Pancreas (tissue), 10 donors: ENCODE measurements at regions not wholly inside any gene's neighbourhood (a gene's known extent, or its start where the extent isn't known, plus 50 kb on each side); places are given as distances from the start of the nearest gene placed in this dataset.
"Not testable (repeated sequence)": the region's sequence is repeated elsewhere in the genome, so short reads cannot be mapped to it uniquely, and the experiment has no call there.

Experiments
- ATAC-seq, 4 donors: fragments of 200-7000 bp; cut with Tn5 transposase; one replicate each; pipeline versions ENCODE4 v1.8.0 to v1.9.1; 2020; ENCODE audit warnings: mild to moderate bottlenecking in 4 of 4, moderate library complexity in 4 of 4
- DNase-seq, 6 donors: peaks; one replicate each; pipeline ENCODE4 v3.0.0-alpha.2; 2020
- FAIRE-seq: peaks from 2 replicates; lab custom pipeline; 2012; peaks lifted over from hg19 to GRCh38; lab: Jason Lieb, UNC
- H3K27ac ChIP-seq, 4 donors: fragments of 200-600 bp; sonication (generic); 1 replicate in 3 of 4; 2 replicates in 1 of 4; pipeline versions ENCODE4 v1.5.0 to v1.8.0; 2020
- H3K27me3 ChIP-seq, 4 donors: fragments of 200-600 bp; one replicate each; pipeline ENCODE4 v1.8.0; 2021
- H3K36me3 ChIP-seq, 3 donors: fragments of 200-600 bp; sonication (generic) in 1 of 3; one replicate each; pipeline versions ENCODE4 v1.5.0 to v1.8.0; 2020 to 2021
- H3K4me1 ChIP-seq, 3 donors: fragments of 200-600 bp; one replicate each; pipeline ENCODE4 v1.8.0; 2021
- H3K4me3 ChIP-seq, 4 donors: fragments of 200-600 bp; sonication (generic) in 2 of 4; one replicate each; pipeline versions ENCODE4 v1.5.0 to v1.8.0; 2020 to 2021
- H3K9me3 ChIP-seq, 4 donors: fragments of 200-600 bp; one replicate each; pipeline ENCODE4 v1.8.0; 2021
- WGBS, 2 donors: extraction: QIAGEN DNeasy Blood & Tissue Kit; methylation state at CpG; one replicate each; pipeline ENCODE4 v1.1.7; 2013; 5-methylcytosine and 5-hydroxymethylcytosine counted together
- intact Hi-C, 3 donors: fragments of 100-400 bp; cut with DNase I; formaldehyde crosslinking; loops; one replicate each; pipeline versions ENCODE4 v1.11.1 to v1.14.2; 2022
- TF ChIP-seq, protein P1 (sequence below), 4 donors: fragments of 200-600 bp; sonication (generic) in 3 of 4; IDR thresholded peaks; one replicate each; pipeline versions ENCODE4 v1.5.0 to v1.8.0; 2021; ENCODE audit warnings: antibody characterized with exemption in 4 of 4
- donor health status: healthy with polysubstance abuse.
- donor health status: DM: no; HTN: no; CAD: no; lungs with moderate emphysema.
- donor health status: DM: no; HTN: no; CAD: no.
- donor health status: control.
- donor health status: control.
- donor health status: Bipolar disorder and iron deficiency.
- donor health status: DM: yes; HTN: yes; CAD: no.
- donor health status: DM: no; HTN: no; CAD: no.
- donor health status: DM: no; HTN: no; CAD: no.
- donor health status: DM: yes; HTN: yes; CAD: no.

DNA sequence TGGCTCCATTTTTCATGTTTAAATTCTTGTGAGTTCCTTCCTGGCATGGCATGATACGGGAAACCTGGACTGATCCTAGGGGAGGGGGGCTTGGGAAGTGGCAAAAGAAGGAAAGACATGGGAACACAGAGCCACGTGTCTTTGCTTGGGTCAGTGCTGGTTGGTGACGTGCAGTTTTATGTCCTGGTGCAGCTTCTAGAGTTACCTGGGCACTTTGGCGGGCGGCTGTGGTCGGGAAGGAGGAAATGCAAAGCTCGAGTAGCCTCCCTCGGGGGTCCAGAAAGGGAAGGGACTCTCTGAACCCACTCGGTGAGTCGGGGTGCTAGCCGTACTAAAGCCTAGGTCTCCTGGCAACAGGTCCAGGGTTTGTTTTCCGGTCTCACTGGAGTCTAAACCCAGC is 94.6 kb downstream of the APOB start:
- Histone ChIP-seq H3K4me3 (no peak overlapping the region), H3K36me3 (no peaks in the 10 kb centered on the region), H3K27ac (no peak overlapping the region), H3K9me3 (no peaks in the 10 kb centered on the region), H3K27me3 (no peaks in the 10 kb centered on the region), H3K4me1 (no peaks in the 10 kb centered on the region)
- no peak for FAIRE-seq
- TF ChIP-seq, protein P1, sequence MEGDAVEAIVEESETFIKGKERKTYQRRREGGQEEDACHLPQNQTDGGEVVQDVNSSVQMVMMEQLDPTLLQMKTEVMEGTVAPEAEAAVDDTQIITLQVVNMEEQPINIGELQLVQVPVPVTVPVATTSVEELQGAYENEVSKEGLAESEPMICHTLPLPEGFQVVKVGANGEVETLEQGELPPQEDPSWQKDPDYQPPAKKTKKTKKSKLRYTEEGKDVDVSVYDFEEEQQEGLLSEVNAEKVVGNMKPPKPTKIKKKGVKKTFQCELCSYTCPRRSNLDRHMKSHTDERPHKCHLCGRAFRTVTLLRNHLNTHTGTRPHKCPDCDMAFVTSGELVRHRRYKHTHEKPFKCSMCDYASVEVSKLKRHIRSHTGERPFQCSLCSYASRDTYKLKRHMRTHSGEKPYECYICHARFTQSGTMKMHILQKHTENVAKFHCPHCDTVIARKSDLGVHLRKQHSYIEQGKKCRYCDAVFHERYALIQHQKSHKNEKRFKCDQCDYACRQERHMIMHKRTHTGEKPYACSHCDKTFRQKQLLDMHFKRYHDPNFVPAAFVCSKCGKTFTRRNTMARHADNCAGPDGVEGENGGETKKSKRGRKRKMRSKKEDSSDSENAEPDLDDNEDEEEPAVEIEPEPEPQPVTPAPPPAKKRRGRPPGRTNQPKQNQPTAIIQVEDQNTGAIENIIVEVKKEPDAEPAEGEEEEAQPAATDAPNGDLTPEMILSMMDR (IDR thresholded peaks at IDR 0.05), result no peak
- 61 to 69% methylated on average over 12 of the region's 12 CpGs for WGBS, 2 donors
- DNase-seq, result no peak
- no peak for ATAC-seq
- intact Hi-C loops, result no loop called here

GRCh38 chr2:20946468-20946867 is 97.4 kb downstream of the APOB start:
- DNase-seq (no peak), ATAC-seq (no peak), FAIRE-seq (no peak)
- TF ChIP-seq, protein P1 (IDR thresholded peaks at IDR 0.05), result no peak
- intact Hi-C loops, result no loop called here
- Histone ChIP-seq H3K27ac (no peak overlapping the region), H3K4me3 (no peak overlapping the region), H3K36me3 (no peaks in the 10 kb centered on the region), H3K27me3 (no peaks in the 10 kb centered on the region), H3K9me3 (no peaks in the 10 kb centered on the region), H3K4me1 (no peaks in the 10 kb centered on the region)
- WGBS, 2 donors, result 60 to 63% methylated on average over 3 of the region's 3 CpGs

DNA sequence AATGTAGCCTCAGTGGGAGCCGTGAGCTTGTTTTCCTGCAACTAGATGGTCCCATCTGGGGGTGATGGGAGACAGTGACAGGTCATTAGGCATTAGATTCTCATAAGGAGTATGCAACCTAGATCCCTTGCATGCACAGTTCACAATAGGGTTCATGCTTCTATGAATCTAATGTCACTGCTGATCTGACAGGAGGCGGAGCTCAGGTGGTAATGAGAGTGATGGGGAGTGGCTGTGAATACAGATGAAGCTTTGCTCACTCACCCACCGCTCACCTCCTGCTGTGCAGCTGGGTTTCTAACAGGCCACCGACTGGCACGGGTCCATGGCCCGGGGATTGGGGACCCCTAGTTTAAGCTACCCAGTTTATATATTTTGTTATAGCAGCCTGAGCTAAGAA is 100.2 kb downstream of the APOB start:
- H3K4me1 ChIP-seq, H3K27ac ChIP-seq, H3K9me3 ChIP-seq, H3K4me3 ChIP-seq, FAIRE-seq, DNase-seq, intact Hi-C loops, ATAC-seq, H3K36me3 ChIP-seq, H3K27me3 ChIP-seq: not testable (repeated sequence)
- WGBS, 2 donors, result 61 to 77% methylated on average over 6 of the region's 6 CpGs

GRCh38 chr2:20942646-20943125 is 101.2 kb downstream of the APOB start:
- ATAC-seq, result no peak
- 65 to 80% methylated on average over 5 of the region's 5 CpGs for WGBS, 2 donors
- H3K4me1 ChIP-seq, result no peaks in the 10 kb centered on the region

DNA sequence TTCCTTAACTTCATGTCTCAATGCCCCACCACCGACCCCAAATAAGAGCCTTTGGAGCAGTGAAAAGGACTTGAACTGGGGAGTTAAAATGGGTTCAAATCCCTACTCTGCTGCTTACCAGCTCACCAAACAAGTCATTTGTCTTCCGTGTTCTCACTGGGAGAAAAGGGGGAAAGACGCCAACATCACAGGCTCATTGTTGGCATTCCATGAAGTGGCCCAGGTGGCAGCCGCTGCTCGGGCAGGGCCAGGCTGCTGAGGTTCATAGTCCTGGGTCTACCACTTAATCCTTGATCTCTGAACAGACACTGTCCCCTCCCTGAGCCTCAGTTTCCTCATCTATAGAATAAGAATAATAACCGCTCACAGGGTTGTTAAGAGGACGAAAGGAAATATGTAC is 103.0 kb downstream of the APOB start:
- WGBS, 2 donors, result 67 to 69% methylated on average over 7 of the region's 7 CpGs
- Histone ChIP-seq H3K4me3 (no peak overlapping the region), H3K27me3 (no peaks in the 10 kb centered on the region), H3K36me3 (no peaks in the 10 kb centered on the region), H3K4me1 (no peaks in the 10 kb centered on the region), H3K27ac (no peak overlapping the region), H3K9me3 (no peaks in the 10 kb centered on the region)
- no peak for DNase-seq
- FAIRE-seq, result no peak
- ATAC-seq, result no peak
- TF ChIP-seq, protein P1 (IDR thresholded peaks at IDR 0.05), result no peak
- intact Hi-C loops, result no loop called here

More at GRCh38 chr2:20942646-20943125, 101.2 kb downstream of the APOB start:
- Histone ChIP-seq H3K27me3 (no peaks in the 10 kb centered on the region), H3K27ac (no peak overlapping the region), H3K9me3 (no peaks in the 10 kb centered on the region), H3K36me3 (no peaks in the 10 kb centered on the region), H3K4me3 (no peak overlapping the region)
- intact Hi-C loops, result no loop called here
- DNase-seq (no peak), FAIRE-seq (no peak)
- TF ChIP-seq, protein P1 (IDR thresholded peaks at IDR 0.05), result no peak
